SHP77 treated with DMSO at 0.1 percent for 48 hours (cell line): ENCODE measurements at regions not wholly inside any gene's neighbourhood (a gene's known extent, or its start where the extent isn't known, plus 50 kb on each side); places are given as distances from the start of the nearest gene placed in this dataset.

Experiments used
- DNase-seq: peaks from one replicate; lab custom pipeline; 2025; lab: John Stamatoyannopoulos, UW

DNA sequence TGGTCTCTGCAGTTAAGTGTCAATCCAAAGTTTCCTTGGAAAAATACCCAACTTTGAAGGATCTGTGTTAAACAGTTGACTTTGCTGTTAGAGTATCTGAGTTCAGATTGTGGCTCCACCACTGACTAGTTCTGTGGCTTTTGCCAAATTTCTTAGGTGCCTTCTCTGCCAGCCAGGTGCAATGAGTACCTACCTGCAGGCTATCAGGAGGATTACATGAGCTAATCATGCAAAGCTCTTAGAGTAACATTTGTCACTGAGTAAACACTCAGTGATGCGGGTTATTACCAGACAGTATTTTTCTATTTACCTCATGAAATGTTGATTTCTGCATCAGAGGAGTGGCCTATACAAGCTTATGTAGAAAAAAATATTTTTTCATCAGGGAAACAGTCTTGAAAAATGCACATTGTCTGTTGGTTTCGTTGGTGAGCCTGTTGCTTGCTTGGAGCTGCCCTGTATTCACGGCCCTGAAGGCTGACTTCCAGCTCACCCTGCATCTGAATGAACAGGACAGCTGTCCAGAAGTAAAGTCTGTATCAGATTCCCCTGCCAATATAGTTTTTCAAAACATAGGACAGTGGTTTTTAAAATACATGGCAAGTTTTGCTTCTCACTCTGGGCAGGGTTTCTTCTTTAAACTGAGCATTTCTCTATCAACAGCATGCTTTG is 235.1 kb downstream of the CDCA7 start:
- DNase-seq = peak; percentile 65

DNA sequence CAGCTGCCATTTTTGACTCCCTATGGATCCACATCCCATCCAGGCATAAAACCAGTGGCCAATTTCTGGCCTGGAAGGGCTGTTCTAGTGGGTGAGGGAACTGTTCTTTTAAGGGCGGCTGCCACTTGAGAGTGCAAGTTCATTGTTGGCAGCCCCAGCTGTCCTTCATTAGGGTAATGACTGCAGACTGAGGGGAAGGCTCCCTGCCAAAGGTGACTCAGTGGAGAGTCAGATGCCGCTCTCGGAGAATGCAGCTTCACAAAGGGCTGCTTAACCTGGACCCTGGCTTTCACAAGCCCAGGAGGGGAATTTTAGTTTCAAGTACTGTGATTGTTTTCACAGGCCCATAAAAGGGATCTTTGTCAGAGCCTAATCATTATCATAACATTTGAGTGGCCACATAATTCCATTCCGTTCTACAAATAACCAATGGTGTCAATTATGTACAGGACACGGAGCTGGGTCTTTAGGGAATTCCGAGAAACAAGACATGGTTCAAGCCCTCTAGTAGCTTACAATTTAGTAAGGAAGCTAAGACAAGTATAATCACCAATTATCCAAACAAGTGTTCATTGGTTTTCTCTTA is 235.7 kb downstream of the CDCA7 start:
- peak; percentile 88 for DNase-seq

DNA sequence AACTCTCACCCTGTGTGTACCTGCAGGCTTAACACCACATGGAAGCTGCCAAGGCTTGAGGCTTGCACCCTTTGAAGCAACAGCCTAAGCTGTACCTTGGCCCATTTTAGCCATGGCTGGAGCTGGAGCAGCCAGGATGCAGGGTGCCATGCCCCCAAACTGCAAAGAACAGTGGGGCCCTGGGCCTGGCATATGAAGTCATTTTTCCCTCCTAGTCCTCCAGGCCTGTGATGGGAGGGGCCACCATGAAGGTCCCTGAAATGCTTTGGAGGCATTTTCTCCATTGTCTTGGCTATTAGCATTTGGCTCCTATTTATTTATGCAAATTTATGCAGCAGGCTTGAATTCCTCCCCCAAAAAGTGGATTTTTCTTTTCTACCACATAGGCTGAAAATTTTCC is 238.4 kb downstream of the CDCA7 start:
- DNase-seq = no peak

DNA sequence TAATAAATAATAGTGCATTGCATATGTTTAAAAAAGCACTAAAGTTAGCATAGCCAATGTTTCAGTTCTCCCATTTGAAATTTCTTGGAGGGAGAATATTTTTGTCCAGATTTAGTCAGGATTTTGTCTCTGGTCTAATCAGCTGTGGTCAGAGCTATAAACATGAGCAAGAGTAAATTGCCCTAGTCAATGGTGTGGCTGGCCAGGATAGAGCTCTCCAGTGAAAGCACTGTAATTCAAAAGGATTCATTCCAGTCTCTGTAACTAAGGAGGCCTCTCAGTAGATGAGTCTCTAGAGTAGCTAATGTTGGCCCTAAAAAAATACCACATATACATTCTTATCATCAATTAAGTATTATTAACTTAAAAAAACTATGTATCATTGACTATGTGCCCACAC is 241.6 kb downstream of the CDCA7 start:
- DNase-seq = no peak

DNA sequence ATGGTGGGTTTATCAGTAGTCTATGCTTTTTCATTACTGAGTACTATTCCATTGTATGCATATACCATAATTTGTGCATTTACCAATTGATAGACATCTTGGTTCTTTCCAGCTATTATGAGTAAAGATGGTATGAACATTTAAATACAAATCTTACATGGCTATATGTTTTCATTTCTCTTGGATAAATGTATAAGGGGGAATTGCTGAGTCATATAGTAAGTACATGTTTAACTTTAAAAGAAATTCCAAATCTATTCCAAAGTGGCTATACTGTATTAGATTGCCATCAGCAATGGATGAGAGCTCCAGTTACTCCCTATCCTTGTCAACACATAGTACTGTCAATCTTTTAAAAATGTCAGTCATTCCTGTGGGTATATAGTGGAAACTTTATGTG is 243.9 kb downstream of the CDCA7 start:
- no peak for DNase-seq

DNA sequence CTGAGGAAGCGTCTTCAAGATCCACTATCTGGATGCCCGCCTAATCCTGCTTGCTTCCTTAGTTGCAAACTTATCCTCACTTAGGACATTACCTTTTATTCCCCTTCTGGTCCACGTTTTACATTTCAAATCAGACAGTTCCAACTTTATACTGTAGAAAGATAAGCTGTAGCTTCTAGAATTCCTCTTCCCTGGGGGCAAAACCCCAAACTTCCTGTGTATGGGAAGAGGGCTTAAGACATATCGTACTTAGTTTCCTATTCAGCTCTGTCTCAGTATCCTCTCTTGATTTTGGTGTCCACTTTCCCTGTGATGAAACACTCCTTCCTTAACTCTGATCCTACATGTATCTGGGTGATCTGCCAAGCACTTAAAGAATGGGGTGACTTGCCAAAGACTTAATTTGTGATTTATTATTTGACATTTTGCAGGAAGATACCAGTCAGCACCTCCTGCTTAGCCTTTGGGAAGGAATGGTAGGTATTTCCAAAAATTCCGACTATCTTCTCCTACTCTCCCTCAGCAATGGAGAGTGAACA is 245.2 kb downstream of the CDCA7 start:
- DNase-seq = no peak

DNA sequence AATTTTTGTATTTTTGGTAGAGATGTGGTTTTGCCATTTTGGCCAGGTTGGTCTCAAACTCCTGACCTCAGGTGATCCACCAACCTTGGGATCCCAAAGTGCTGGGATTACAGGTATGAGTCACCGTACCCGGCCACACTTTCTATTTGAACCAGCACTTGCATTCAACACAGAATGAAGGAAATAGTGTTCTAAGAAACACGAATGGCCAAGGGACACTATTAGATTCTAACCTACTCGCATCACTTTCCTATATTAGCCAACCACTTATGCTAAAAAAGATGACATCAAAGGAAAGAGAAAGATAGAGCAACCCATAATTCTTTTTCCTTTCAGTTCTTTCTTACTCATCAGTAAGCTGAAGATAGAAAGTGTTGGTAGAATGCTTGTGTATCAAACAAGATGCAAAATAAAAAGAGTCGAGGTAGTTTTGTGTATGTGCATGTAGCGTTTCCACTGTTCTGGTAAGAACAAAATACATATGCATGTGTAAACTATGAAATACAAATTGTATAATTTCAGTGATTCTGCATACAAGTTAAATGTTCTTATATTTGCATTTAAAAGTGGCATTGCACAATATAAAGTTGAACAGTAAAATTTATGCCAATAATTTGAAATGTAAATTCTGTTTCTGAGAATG is 247.6 kb downstream of the CDCA7 start:
- no peak for DNase-seq

- DNase-seq = no peak
These were observed 251.3 kb downstream of the CDCA7 start for GRCh38 chr2:173605994-173606393.

DNA sequence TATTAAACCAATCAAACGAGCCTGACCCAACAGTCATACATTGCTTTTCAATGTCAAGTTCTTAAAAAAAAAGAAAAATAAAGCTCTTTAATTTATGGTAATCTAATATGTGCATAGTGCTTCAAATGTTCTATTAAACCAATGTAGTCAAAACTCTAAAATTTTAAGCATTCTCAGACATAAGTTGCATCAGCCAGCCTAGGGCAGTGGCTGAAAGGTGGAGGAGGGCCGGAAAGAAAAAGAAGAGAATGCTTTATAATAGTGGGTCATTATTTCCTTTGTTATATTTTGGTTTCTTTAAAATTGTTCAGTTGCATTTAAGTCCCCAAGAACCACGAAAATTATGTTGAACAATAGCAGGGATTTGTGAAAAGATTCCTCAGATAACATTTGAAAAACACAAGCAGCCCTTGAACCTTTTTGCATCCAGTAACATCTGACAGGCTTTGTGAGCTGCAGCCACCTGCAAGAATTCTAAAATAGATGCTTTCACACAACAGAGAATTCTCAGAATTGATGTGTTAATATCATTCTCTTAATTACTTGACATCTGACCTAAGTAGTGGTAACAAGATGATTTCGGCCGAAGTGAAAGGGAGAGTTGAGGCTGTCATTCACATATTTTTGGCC is 252.1 kb downstream of the CDCA7 start:
- DNase-seq = no peak

DNA sequence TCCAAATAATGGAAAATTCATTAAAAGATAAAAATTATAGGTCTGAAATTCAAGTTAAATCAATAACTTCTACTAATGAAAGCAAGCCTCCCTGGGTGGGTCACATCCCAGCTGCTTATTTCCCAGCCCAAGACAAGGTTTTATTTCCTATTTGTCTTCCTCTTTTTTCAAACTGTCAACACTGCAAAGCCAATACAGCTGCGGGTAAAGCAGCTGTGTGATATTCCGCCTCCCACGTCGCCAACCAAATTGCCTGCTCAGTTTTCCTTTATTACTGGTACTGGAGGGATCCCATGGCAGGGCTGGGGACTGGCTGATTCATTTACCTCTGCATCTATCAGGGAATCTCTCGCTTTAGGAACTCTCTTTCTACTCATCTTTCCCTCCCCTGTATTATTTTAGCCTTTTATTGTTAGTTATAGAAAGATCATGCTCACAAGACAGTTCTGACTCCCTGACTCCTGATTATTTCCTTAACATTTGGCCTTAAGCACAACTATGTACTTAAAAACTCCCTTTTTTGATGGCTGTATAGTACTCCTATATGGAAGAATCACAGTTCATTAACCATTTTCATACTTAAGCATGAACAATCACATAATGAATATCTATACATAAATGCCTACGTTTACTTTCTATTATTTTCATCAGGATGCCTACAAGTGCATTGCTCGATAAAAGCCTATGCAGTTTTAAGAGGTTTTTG is 253.1 kb downstream of the CDCA7 start:
- DNase-seq = peak; percentile 76

GRCh38 chr2:173611121-173611520 is 256.4 kb downstream of the CDCA7 start:
- no peak for DNase-seq

DNA sequence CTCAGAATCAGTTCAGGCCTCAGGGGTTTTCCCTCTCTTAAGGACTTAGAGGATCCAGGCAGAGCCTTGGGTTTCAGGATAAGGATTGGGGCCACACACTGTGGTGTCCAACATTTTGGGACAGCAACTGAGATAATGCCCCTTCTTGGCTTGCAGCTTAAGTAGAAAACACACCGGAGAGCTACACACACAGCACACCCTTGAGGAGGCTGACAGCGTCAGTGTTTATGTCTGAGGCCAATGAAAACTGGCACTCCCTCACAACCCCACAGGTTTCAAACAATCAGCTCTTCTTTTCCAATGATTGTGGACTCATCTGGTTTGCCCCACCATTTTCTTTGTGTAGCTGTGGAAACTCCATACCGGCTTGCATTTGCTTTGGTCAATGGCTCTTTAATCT is 257.7 kb downstream of the CDCA7 start:
- no peak for DNase-seq

DNA sequence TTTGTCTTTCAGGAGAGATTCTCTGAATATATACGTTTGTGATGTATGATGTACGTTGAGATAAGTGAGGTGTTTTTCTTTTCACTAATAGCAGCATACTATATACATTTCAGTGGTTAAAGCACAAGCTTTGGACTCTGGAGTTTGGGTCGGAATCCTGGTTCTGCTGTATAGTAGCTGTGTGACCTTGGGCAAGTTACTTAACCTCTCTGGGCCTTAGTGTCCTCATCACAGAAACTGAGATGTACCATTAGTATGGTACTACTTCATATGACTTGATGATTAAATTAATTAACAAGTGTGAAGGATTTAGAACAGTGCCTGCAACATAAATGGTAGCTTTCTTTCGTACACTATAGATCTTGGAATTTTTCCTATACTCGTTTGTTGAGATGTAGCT is 258.7 kb downstream of the CDCA7 start:
- no peak for DNase-seq

DNA sequence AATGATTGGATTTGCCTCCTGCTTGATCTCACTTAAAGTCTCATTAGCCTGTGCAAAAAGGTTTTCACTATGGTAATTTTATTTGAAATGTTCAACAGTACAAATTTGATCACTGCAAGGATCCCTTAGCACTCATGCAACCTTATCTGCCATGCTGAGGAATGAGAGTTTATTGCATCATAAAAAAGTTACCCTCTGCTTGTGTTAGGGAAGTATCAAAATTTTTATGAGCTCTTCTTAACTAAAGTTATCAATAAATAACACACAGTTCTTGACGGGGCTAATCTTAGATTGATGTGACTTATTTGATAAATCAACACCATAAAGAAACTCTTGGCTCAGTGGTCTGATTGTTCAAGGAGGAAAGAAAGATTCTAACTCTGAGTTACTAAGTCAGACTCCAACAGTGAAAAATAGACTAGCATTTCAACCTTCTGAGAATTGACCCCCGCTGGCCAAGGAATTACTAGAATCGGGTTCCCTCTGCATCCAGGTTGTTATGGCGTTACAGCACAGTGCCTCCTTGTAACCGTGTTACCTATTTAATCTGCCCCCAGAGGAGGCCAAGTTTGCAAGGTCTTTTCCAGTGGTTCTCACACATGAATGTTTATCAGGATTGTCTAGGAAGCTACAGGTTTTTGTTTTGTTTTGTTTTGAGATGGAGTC is 259.7 kb downstream of the CDCA7 start:
- DNase-seq = no peak

DNA sequence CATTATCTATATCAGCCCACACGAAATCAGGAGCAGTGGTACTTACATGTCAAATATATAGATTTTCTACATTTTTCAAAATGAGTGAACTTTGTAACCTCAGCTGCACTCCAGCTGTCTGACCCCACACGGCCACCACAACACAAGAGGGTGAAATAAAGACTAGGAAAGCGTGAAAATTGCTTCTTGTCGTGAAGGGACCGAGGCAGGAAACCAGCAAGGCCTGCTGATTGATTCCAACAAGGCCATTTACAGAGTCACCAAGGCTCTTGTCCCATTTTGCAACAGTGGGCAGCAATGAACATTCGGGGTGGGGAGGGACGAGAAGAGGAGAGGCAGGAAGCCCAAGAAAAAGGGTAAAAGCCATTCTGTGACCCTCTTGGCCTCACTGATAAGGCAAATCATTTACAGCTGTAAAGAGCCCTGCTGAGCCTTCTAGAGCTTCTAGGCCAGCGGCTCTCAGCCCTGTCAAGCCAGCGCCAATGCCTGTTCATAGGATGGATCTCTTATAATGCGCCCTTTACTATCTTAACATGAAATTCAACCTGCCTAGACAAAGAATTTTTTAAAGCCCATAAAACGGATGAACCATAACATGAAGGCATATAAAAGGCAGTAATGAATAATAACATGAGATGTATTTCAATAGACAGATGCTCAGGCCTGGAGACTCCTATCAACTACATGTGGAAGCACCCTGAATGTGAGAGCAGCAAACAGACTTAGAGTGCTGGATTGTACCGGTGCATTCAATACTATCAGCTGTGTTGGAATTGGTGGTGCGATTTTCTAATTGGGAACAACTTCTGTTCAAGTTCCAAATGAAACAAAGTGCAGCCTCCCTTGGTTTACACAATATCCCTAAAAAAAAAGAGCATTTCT is 269.0 kb downstream of the CDCA7 start:
- DNase-seq = no peak

DNA sequence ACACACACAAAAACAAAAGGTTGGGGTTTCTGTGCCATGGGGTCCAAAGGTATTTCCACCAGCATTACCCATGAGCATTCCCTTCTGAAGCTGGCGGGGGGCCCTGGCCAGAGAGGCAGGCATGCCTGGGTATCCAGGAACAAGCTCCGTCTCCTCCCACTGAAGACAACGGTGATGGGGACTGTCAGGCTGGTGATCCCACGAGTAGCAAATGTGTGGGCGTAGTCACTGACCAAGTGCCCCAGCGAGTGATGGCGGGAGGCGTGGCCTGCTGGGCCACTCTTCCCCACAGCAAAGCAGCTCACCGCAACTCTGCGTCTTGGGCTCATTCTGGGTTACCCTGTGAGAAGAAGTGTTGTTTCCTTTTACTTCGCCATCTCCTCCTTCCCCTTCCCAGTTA is 270.6 kb downstream of the CDCA7 start:
- no peak for DNase-seq

DNA sequence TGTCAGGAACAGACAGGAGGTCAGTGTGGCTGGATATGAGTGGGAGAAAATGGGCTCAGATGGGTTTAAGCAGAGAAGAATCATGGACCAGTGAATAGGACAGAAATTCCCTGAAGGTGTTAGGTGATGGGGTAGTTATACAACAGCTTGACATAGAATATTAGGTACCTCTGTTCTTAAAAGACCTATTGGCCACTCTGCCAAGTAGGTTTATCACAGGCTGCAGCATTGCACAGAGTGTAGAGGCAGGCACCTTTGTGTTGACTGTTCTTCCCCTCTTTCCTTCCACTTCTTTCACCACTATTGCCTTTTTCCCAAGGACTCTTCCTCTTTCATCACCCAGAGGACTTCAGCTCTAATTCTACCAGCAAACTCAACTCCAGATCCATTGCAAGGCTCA is 274.4 kb downstream of the CDCA7 start:
- no peak for DNase-seq

- no peak for DNase-seq
These were observed 275.9 kb downstream of the CDCA7 start for GRCh38 chr2:173630425-173631126.

DNA sequence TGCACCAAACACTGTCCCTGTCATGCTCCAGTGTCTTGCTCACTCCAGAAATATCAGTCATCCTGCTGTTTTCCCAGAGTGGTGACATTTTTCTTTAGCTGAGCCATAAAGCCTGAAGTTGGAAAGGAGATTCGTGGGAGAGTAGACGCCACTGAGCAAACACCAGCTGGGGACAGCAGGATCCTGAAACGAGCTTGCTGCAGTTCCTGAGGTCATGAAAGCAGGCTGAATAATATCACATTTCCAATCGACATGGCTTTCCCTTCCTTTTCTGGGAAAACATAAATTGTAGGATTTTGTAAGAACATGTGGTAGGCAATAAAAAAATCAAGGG is 276.4 kb downstream of the CDCA7 start:
- peak; percentile 27 for DNase-seq

- DNase-seq = no peak
These were observed 289.5 kb downstream of the CDCA7 start for GRCh38 chr2:173644146-173644545.
